Peyer's patch (tissue), 4 donors: ENCODE measurements at regions not wholly inside any gene's neighbourhood (a gene's known extent, or its start where the extent isn't known, plus 50 kb on each side); places are given as distances from the start of the nearest gene placed in this dataset.

ENCODE experiments used
- CTCF ChIP-seq, 6 experiments: fragments of 450-650 bp in 4 of 6; fragments of 200-600 bp in 2 of 6; sonication (generic) in 1 of 6; IDR thresholded peaks; one replicate each; pipeline ENCODE4 v1.5.1; 2017 to 2019; ENCODE audit warnings: antibody characterized with exemption in 6 of 6, mild to moderate bottlenecking in 3 of 6, moderate library complexity in 1 of 6
- POLR2A ChIP-seq, 2 donors: fragments of 450-650 bp; IDR thresholded peaks; one replicate each; pipeline ENCODE4 v1.5.1; 2017; ENCODE audit warnings: antibody characterized with exemption in 2 of 2, mild to moderate bottlenecking in 2 of 2, moderate library complexity in 2 of 2

DNA sequence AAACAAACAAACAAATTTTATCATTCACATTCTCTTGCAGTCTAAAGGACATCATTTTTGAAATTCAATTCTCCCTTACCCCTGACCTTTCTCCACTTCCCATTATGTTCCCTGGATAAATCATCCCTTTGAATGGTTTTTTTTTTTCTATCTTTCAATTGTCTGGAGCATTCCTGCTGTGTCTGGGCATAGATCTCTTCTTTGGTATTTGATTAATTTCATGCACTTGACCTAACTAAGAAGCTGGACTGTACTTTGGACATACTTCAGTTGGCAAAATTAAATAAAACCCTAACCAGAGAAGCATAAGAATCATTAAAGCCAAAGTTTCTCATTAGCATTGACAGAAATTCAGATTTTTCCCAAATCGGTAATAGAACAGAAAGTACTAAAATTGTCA is 163.6 kb upstream of the BMP4 start:
- TF ChIP-seq CTCF (IDR thresholded peaks at IDR 0.05) = no peak
- TF ChIP-seq POLR2A (IDR thresholded peaks at IDR 0.05) = no peak
